K562 (cell line): ENCODE measurements at regions not wholly inside any gene's neighbourhood (a gene's known extent, or its start where the extent isn't known, plus 50 kb on each side); places are given as distances from the start of the nearest gene placed in this dataset.

Experiments used
- ATAC-seq: fragments of 200-7000 bp; cut with Tn5 transposase; 3 replicates; pipeline ENCODE4 v1.9.1; 2020; ENCODE audit warnings: moderate library complexity
- BruUV-seq: library from RNA; stranded (reverse); fragments of 400-500 nt; replicated peaks from 2 replicates; lab custom pipeline; 2021; lab: Mats Ljungman, UMichigan
- CTCF ChIA-PET: fragments of 300-600 bp; formaldehyde crosslinking; extraction: SDS; loops from one replicate; lab custom pipeline; 2021; ENCODE audit warnings: low intra/inter-chr PET ratio; lab: Yijun Ruan, JAX
- POLR2A ChIA-PET: fragments of 300-600, 350-650 bp; sonication (Branson Sonifier 250); formaldehyde crosslinking; extraction: SDS; loops from one replicate; lab custom pipeline; 2021; ENCODE audit warnings: antibody characterized with exemption, inconsistent platforms; lab: Yijun Ruan, JAX
- DNase-seq, 4 experiments: peaks; one replicate each; pipeline versions ENCODE4 v3.0.0 to v3.0.0-alpha.2; 2011 to 2018; ENCODE audit warnings: low spot score in 3 of 4, mixed read lengths in 3 of 4; ENCODE audit errors: extremely low read depth in 1 of 4
- FAIRE-seq: peaks from 2 replicates; lab custom pipeline; 2011; peaks lifted over from hg19 to GRCh38; lab: Jason Lieb, UNC
- H2AFZ ChIP-seq: 2 replicates; pipeline ENCODE4 v1.6.0; 2011; ENCODE audit warnings: low read depth, low read length, control low read depth, inconsistent platforms
- H3K27ac ChIP-seq: fragments of 200-600 bp; 3 replicates; pipeline ENCODE4 v1.8.0; 2011; ENCODE audit warnings: low read depth, mild to moderate bottlenecking, control low read depth, inconsistent platforms, low read length, moderate library complexity, mixed read lengths; ENCODE audit errors: extremely low read depth
- H3K27me3 ChIP-seq, 2 experiments: fragments of 300-600 bp in 1 of 2; 2 replicates in 1 of 2; 3 replicates in 1 of 2; pipeline versions ENCODE4 v1.6.0 to v1.8.0; 2011; ENCODE audit warnings: inconsistent platforms in 2 of 2, low read length in 2 of 2, mild to moderate bottlenecking in 1 of 2, mixed read lengths in 1 of 2, moderate library complexity in 1 of 2; ENCODE audit not compliant: control insufficient read depth in 2 of 2, insufficient read depth in 2 of 2
- H3K36me3 ChIP-seq: fragments of 300-600 bp; 3 replicates; pipeline ENCODE4 v1.8.0; 2011; ENCODE audit warnings: mild to moderate bottlenecking, low read length, inconsistent platforms; ENCODE audit not compliant: control insufficient read depth, insufficient read depth
- H3K4me1 ChIP-seq, 2 experiments: fragments of 200-600 bp in 1 of 2; replicated peaks in 1 of 2; 2 replicates in 1 of 2; 3 replicates in 1 of 2; pipeline versions ENCODE4 v1.5.1 to v1.8.0; 2011; ENCODE audit warnings: inconsistent platforms in 2 of 2, low read length in 2 of 2, mild to moderate bottlenecking in 1 of 2, mixed read lengths in 1 of 2, moderate library complexity in 1 of 2; ENCODE audit not compliant: control insufficient read depth in 2 of 2, insufficient read depth in 2 of 2
- H3K4me2 ChIP-seq: 2 replicates; pipeline ENCODE4 v1.6.1; 2011; ENCODE audit warnings: low read length, control low read depth, inconsistent platforms, mixed read lengths; ENCODE audit not compliant: insufficient read depth
- H3K4me3 ChIP-seq: fragments of 200-600 bp; sonication (generic), shearing (Covaris generic); 2 replicates; pipeline ENCODE4 v1.5.1; 2016; ENCODE audit warnings: control low read depth, inconsistent platforms
- H3K79me2 ChIP-seq: fragments of 200-600 bp; 3 replicates; pipeline ENCODE4 v1.8.0; 2011; ENCODE audit warnings: low read length, inconsistent platforms; ENCODE audit not compliant: control insufficient read depth, insufficient read depth
- H3K9ac ChIP-seq, 2 experiments: 2 replicates each; pipeline versions ENCODE4 v1.6.0 to v1.6.1; 2011; ENCODE audit warnings: low read depth in 2 of 2, low read length in 2 of 2, control low read depth in 1 of 2, inconsistent platforms in 1 of 2, mild to moderate bottlenecking in 1 of 2, mixed read lengths in 1 of 2; ENCODE audit not compliant: insufficient read depth in 1 of 2
- H3K9me1 ChIP-seq: one replicate; pipeline ENCODE4 v1.6.0; 2011; ENCODE audit warnings: inconsistent platforms, mild to moderate bottlenecking, low read length, moderate library complexity; ENCODE audit not compliant: control insufficient read depth, insufficient read depth
- H3K9me3 ChIP-seq: replicated peaks from 2 replicates; pipeline ENCODE4 v1.5.1; 2011; ENCODE audit warnings: low read depth, low read length, inconsistent platforms; ENCODE audit not compliant: control insufficient read depth, insufficient read depth
- H4K20me1 ChIP-seq: replicated peaks from 2 replicates; pipeline ENCODE4 v1.6.1; 2011; ENCODE audit warnings: low read length, inconsistent platforms, mixed read lengths; ENCODE audit not compliant: control insufficient read depth, insufficient read depth
- ARID1B ChIP-seq: fragments of 450-650 bp; IDR thresholded peaks from 2 replicates; pipeline ENCODE4 v1.6.1; 2016; ENCODE audit warnings: antibody characterized with exemption, mild to moderate bottlenecking, inconsistent platforms
- CHD2 ChIP-seq: IDR thresholded peaks from 2 replicates; pipeline ENCODE4 v1.6.1; 2011; ENCODE audit warnings: low read depth, low read length
- ETS2 ChIP-seq: IDR thresholded peaks from 2 replicates; pipeline ENCODE4 v1.6.1; 2016; ENCODE audit warnings: borderline replicate concordance, missing genetic modification characterization, mild to moderate bottlenecking, moderate library complexity, missing compliant biosample characterization; ENCODE audit not compliant: poor library complexity, severe bottlenecking
- HNRNPL ChIP-seq: fragments of 200-400 bp; formaldehyde crosslinking; IDR thresholded peaks from 2 replicates; pipeline ENCODE4 v1.6.1; 2017; ENCODE audit warnings: low read depth, mild to moderate bottlenecking, low read length
- ID3 ChIP-seq, 2 experiments: fragments of 250-450 bp in 1 of 2; fragments of 450-650 bp in 1 of 2; sonication (Bioruptor Pico) in 1 of 2; IDR thresholded peaks; 2 replicates each; pipeline versions ENCODE4 v1.6.1 to v1.8.0; 2016 to 2021; ENCODE audit warnings: mild to moderate bottlenecking in 2 of 2, moderate library complexity in 2 of 2, missing compliant biosample characterization in 1 of 2, missing genetic modification characterization in 1 of 2
- MED1 ChIP-seq: sonication (generic); formaldehyde crosslinking; IDR thresholded peaks from 2 replicates; pipeline ENCODE4 v1.8.1; 2023; ENCODE audit warnings: missing genetic modification reagents, borderline replicate concordance
- OTX1 ChIP-seq: fragments of 450-650 bp; formaldehyde crosslinking; IDR thresholded peaks from 2 replicates; pipeline ENCODE4 v1.4.0; 2022; ENCODE audit warnings: mild to moderate bottlenecking
- PHB ChIP-seq: fragments of 250-450 bp; sonication (Bioruptor Pico); IDR thresholded peaks from 2 replicates; pipeline ENCODE4 v1.5.0; 2021
- PHF20 ChIP-seq: fragments of 450-650 bp; IDR thresholded peaks from 2 replicates; pipeline ENCODE4 v1.6.1; 2018; ENCODE audit not compliant: partially characterized antibody
- POLR2B ChIP-seq: fragments of 450-650 bp; IDR thresholded peaks from 2 replicates; pipeline ENCODE4 v1.6.1; 2018; ENCODE audit warnings: low read depth; ENCODE audit not compliant: partially characterized antibody
- SAFB2 ChIP-seq: fragments of 200-400 bp; formaldehyde crosslinking; IDR thresholded peaks from 2 replicates; pipeline ENCODE4 v1.6.1; 2018; ENCODE audit warnings: borderline replicate concordance, low read length, low read depth, moderate library complexity; ENCODE audit not compliant: severe bottlenecking
- TAL1 ChIP-seq: fragments of 450-650 bp; IDR thresholded peaks from 2 replicates; pipeline ENCODE4 v1.6.1; 2016; ENCODE audit warnings: mild to moderate bottlenecking
- TCFL5 ChIP-seq: fragments of 250-450 bp; sonication (Bioruptor Pico); conservative IDR thresholded peaks from 2 replicates; pipeline ENCODE4 v1.6.1; 2021; ENCODE audit warnings: mild to moderate bottlenecking, moderate library complexity, matching md5 sums
- TRIM25 ChIP-seq: fragments of 450-650 bp; IDR thresholded peaks from 2 replicates; pipeline ENCODE4 v1.7.0; 2016; ENCODE audit warnings: borderline replicate concordance
- ZNF140 ChIP-seq: fragments of 250-450 bp; sonication (Bioruptor Pico); IDR thresholded peaks from 2 replicates; pipeline ENCODE4 v1.8.0; 2021; ENCODE audit warnings: moderate library complexity, mild to moderate bottlenecking, inconsistent platforms
- ZNF395 ChIP-seq: fragments of 200-800 bp; sonication (Bioruptor generic); IDR thresholded peaks from 2 replicates; pipeline ENCODE4 v1.6.1; 2017; ENCODE audit warnings: missing genetic modification characterization, missing compliant biosample characterization
- ZNF766 ChIP-seq: fragments of 200-800 bp; sonication (Bioruptor generic); conservative IDR thresholded peaks from 2 replicates; pipeline ENCODE4 v1.6.1; 2016; ENCODE audit warnings: missing genetic modification characterization, missing compliant biosample characterization
- WGBS: fragments of 100-300 bp; shearing (Covaris generic); methylation state at CpG from one replicate; pipeline ENCODE4 v1.1.6; 2016; ENCODE audit warnings: low coverage, mixed read lengths; ENCODE audit not compliant: insufficient coverage; ENCODE audit errors: missing lambda C conversion rate; 5-methylcytosine and 5-hydroxymethylcytosine counted together
- in situ Hi-C: fragments of 300-500 bp; cut with MboI; formaldehyde crosslinking; loops from 4 replicates; pipeline ENCODE4 v1.15.0; 2018; ENCODE audit warnings: inconsistent platforms, mixed read lengths
- intact Hi-C: fragments of 100-400 bp; cut with micrococcal nuclease; formaldehyde crosslinking; loops from 2 replicates; pipeline ENCODE4 v1.14.2; 2022

- WGBS = 1% methylated on average over 5 of the region's 5 CpGs
- H4K20me1 ChIP-seq = no peaks in the 10 kb centered on the region
- ChIA-PET POLR2A (interaction anchor here (0.6 kb wide), 1 partner anchor 223 kb away, joined by 3 read pairs; no protein-coding TSS in a partner anchor), CTCF (no interaction called here)
- no peaks in the 10 kb centered on the region for H3K4me1 ChIP-seq
- ATAC-seq (no peak), FAIRE-seq (no peak), DNase-seq (no peak)
- no peak overlapping the region for H3K4me3 ChIP-seq
- no TSS peak for BruUV-seq
- H3K27ac ChIP-seq = no peak overlapping the region
- intact Hi-C loops = loop anchor here (10.0 kb wide), 1 partner anchor 589 kb away; no protein-coding TSS in a partner anchor
- no peak for TF ChIP-seq ZNF140 (CRISPR knock-in tag)
- no peak for TF ChIP-seq TCFL5 (CRISPR knock-in tag)
- TF ChIP-seq ZNF766 (CRISPR knock-in tag) = no peak
- no peak for TF ChIP-seq ARID1B
- TF ChIP-seq OTX1 = no peak
- TF ChIP-seq ETS2 (tag) = no peak
- TF ChIP-seq ID3 (CRISPR knock-in tag; IDR thresholded peaks at IDR 0.05) = no peak
- no peak for TF ChIP-seq ID3 (tag; IDR thresholded peaks at IDR 0.05)
- TF ChIP-seq CHD2 = no peak
- no peak for TF ChIP-seq MED1 (CRISPR knock-in tag)
- TF ChIP-seq PHB = no peak
- no peak for TF ChIP-seq SAFB2
- no peak for TF ChIP-seq PHF20
- no peak for TF ChIP-seq ZNF395 (CRISPR knock-in tag)
- no peak for TF ChIP-seq POLR2B
- no peak for TF ChIP-seq TRIM25
- TF ChIP-seq HNRNPL = no peak
- no peak for TF ChIP-seq TAL1
- no peaks in the 10 kb centered on the region for H3K36me3 ChIP-seq
- no peaks in the 10 kb centered on the region for H3K27me3 ChIP-seq
- no peak overlapping the region for H3K4me2 ChIP-seq
- H3K79me2 ChIP-seq = no peaks in the 10 kb centered on the region
- in situ Hi-C loops = no loop called here
- no peaks in the 10 kb centered on the region for H3K9me3 ChIP-seq
- no peak overlapping the region for H3K9ac ChIP-seq
- no peak overlapping the region for H2AFZ ChIP-seq
- H3K9me1 ChIP-seq = no peaks in the 10 kb centered on the region
These were observed 279.7 kb downstream of the SPRY1 start for GRCh38 chr4:123676071-123676889.
